ENCODE measurements at regions not wholly inside any gene's neighbourhood (a gene's known extent, or its start where the extent isn't known, plus 50 kb on each side); places are given as distances from the start of the nearest gene placed in this dataset.

DNA sequence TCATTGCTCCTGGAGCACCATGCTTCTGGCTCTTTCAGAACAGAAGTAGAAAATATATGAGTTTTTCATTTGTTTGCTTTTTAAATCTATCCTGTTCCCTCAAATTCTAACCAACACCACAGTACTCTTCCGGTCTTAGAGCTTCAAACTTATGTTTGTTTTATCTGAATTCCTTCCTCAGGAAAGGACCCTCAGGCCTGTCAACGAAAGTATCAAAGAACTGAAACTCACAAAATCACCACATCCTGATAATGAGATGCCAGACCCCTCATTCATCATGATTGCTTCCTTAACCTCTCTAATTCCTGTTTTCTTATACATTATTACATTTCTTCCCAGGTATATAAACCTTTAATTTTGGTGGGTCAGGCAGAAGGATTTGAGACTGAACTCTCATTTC is 135.2 kb downstream of the BMS1 start:
- peaks cover 13% of the 10 kb centered on the region; the same call in 1 of the 2 replicates for H3K9me3 Mint-ChIP-seq
- no peaks in the 10 kb centered on the region for H3K4me1 Mint-ChIP-seq (ENCODE audit: low read depth)
- H3K27me3 Mint-ChIP-seq (ENCODE audit: insufficient read depth) = peaks cover 4% of the 10 kb centered on the region; the same call in 1 of the 2 replicates
- no peak for DNase-seq
- TF ChIP-seq, protein P1, sequence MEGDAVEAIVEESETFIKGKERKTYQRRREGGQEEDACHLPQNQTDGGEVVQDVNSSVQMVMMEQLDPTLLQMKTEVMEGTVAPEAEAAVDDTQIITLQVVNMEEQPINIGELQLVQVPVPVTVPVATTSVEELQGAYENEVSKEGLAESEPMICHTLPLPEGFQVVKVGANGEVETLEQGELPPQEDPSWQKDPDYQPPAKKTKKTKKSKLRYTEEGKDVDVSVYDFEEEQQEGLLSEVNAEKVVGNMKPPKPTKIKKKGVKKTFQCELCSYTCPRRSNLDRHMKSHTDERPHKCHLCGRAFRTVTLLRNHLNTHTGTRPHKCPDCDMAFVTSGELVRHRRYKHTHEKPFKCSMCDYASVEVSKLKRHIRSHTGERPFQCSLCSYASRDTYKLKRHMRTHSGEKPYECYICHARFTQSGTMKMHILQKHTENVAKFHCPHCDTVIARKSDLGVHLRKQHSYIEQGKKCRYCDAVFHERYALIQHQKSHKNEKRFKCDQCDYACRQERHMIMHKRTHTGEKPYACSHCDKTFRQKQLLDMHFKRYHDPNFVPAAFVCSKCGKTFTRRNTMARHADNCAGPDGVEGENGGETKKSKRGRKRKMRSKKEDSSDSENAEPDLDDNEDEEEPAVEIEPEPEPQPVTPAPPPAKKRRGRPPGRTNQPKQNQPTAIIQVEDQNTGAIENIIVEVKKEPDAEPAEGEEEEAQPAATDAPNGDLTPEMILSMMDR (IDR thresholded peaks at IDR 0.05) = no peak
- H3K27ac Mint-ChIP-seq = no peak overlapping the region
- H3K36me3 Mint-ChIP-seq (ENCODE audit: low read depth) = no peaks in the 10 kb centered on the region
- H3K4me3 Mint-ChIP-seq = no peak overlapping the region

DNA sequence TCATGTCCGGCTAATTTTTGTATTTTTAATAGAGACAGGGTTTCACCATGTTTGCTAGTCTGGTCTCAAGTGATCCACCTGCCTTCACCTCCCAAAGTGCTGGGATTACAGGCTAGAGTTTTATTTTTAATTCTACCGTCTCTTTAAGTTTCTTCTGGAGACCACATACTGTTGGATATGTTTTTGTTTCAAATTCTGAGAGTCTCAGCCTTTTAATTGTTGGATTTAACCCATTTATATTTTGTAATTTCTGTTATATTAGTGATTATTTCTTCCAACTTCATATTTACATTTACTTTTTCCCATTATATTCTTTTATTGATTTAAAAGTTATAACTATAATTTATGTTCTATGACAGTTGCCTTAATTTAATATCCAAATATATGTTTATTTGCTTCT is 139.4 kb downstream of the BMS1 start:
- Mint-ChIP-seq H3K27ac (no peak overlapping the region), H3K4me1 (ENCODE audit: low read depth) (no peaks in the 10 kb centered on the region), H3K4me3 (no peak overlapping the region), H3K36me3 (ENCODE audit: low read depth) (no peaks in the 10 kb centered on the region), H3K9me3 (peaks cover 9% of the 10 kb centered on the region; the same call in 1 of the 2 replicates), H3K27me3 (ENCODE audit: insufficient read depth) (peaks cover 1% of the 10 kb centered on the region; the same call in 1 of the 2 replicates)
- no peak for DNase-seq
- TF ChIP-seq, protein P1 (IDR thresholded peaks at IDR 0.05) = no peak

DNA sequence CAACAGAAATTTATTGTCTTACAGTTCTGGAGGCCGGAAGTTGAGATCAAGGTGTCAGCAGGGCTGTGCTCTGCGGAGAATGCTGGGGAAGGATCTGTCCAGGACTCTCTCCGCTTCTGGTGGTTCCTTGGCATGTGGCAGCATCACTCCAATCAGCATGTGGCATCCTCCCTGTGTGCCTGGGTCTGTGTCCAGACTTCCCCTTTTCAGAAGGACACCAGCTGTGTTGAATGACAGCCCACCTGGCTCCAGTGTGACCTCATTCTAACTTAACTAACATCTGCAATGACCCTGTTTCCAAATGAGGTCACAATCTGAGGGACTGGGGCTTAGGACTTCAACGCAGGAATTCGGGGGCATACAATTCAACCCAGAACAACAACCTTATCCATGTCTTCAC is 141.9 kb downstream of the BMS1 start:
- H3K36me3 Mint-ChIP-seq (ENCODE audit: low read depth) = no peaks in the 10 kb centered on the region
- no peak for DNase-seq

DNA sequence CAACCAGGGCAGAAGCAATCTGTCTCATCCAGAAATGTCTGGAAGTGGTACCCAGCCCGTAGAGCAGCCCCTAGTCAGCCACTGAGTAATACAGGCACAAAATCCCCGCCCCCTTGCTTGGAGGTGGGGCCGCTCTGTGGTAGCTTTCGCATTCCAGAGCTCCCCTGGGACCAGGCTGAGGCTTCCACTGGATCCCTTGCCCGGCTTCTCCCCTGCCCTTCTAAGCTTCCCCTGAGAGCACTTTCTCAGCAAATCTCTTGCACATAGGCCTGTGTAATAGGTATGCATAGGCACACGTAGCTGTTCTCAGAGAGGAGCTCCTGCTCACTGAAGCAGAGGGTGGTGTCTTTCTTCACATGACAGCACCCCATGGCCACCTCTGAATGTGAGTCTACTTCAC is 144.2 kb downstream of the BMS1 start:
- Mint-ChIP-seq H3K9me3 (no peaks in the 10 kb centered on the region; the same call in 1 of the 2 replicates), H3K36me3 (ENCODE audit: low read depth) (no peaks in the 10 kb centered on the region), H3K4me3 (no peak overlapping the region), H3K27ac (no peak overlapping the region), H3K27me3 (ENCODE audit: insufficient read depth) (peaks cover 20% of the 10 kb centered on the region), H3K4me1 (ENCODE audit: low read depth) (no peaks in the 10 kb centered on the region)
- no peak for DNase-seq
- TF ChIP-seq, protein P1 (IDR thresholded peaks at IDR 0.05) = no peak

More for the DNA sequence above, 141.9 kb downstream of the BMS1 start:
- H3K4me3 Mint-ChIP-seq = no peak overlapping the region
- H3K9me3 Mint-ChIP-seq = no peaks in the 10 kb centered on the region; the same call in 1 of the 2 replicates
- H3K27me3 Mint-ChIP-seq (ENCODE audit: insufficient read depth) = peaks cover 6% of the 10 kb centered on the region
- no peaks in the 10 kb centered on the region for H3K4me1 Mint-ChIP-seq (ENCODE audit: low read depth)
- TF ChIP-seq, protein P1 (IDR thresholded peaks at IDR 0.05) = no peak
- no peak overlapping the region for H3K27ac Mint-ChIP-seq

DNA sequence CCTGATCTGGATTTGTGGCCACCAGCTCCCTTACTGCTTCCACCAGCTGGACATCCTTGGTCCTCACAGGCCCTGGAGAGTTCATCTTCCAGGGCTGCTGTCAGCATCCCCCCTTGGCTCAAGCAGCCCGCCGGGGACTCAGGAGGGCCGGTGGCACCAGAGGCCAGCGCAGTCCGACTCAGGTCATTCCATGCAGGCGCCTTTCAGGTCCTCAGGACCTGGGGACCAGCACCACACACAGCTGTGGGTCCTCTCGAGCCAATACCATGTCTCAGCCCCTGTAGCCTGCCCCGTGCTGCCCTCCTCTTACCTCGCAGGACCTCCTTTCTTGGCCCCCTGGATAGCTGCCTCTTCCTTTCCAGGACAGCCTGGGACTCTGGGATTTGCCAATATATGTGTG is 145.5 kb downstream of the BMS1 start:
- Mint-ChIP-seq H3K27ac (no peak overlapping the region), H3K36me3 (ENCODE audit: low read depth) (no peaks in the 10 kb centered on the region), H3K9me3 (no peaks in the 10 kb centered on the region; the same call in 1 of the 2 replicates), H3K4me1 (ENCODE audit: low read depth) (no peaks in the 10 kb centered on the region), H3K27me3 (ENCODE audit: insufficient read depth) (peaks cover 20% of the 10 kb centered on the region), H3K4me3 (no peak overlapping the region)
- DNase-seq = no peak
- TF ChIP-seq, protein P1 (IDR thresholded peaks at IDR 0.05) = no peak

DNA sequence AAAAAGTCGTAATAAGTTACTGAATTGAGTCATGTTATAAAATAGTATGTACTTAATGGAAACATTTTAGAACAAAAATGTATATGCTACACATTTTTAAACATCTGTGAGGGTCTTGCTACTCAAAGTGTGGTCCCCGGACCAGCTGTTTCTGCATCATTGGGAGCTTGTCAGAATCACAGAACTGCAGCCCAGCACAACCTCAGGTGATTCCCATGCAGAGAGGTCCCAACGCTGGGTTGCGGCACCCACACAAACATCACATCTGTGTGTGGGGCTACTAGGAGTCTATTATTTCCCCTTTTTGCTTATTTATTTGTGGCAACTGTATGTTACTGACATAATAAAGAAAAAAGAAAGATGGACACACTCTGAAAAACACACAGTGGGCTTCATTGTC is 146.6 kb downstream of the BMS1 start:
- H3K36me3 Mint-ChIP-seq (ENCODE audit: low read depth) = no peaks in the 10 kb centered on the region
- TF ChIP-seq, protein P1 (IDR thresholded peaks at IDR 0.05) = no peak
- no peak overlapping the region for H3K4me3 Mint-ChIP-seq
- peaks cover 24% of the 10 kb centered on the region for H3K27me3 Mint-ChIP-seq (ENCODE audit: insufficient read depth)
- H3K27ac Mint-ChIP-seq = no peak overlapping the region
- no peaks in the 10 kb centered on the region for H3K4me1 Mint-ChIP-seq (ENCODE audit: low read depth)
- no peak for DNase-seq
- no peaks in the 10 kb centered on the region; the same call in 1 of the 2 replicates for H3K9me3 Mint-ChIP-seq
